Esophagus squamous epithelium (tissue), 5 donors: ENCODE measurements at regions not wholly inside any gene's neighbourhood (a gene's known extent, or its start where the extent isn't known, plus 50 kb on each side); places are given as distances from the start of the nearest gene placed in this dataset.

Experiments used
- DNase-seq: peaks from one replicate; lab custom pipeline; 2025; lab: John Stamatoyannopoulos, UW
- H3K27ac ChIP-seq, 4 donors: fragments of 200-600 bp; sonication (generic); one replicate each; pipeline ENCODE4 v1.5.1; 2016 to 2019; ENCODE audit warnings: mild to moderate bottlenecking in 1 of 4
- H3K27me3 ChIP-seq, 4 donors: fragments of 200-600 bp; sonication (generic); 1 replicate in 3 of 4; 2 replicates in 1 of 4; pipeline versions ENCODE4 v1.5.1 to v1.6.0; 2017 to 2021; ENCODE audit warnings: antibody characterized with exemption in 1 of 4
- H3K36me3 ChIP-seq, 3 donors: fragments of 200-600 bp; sonication (generic); one replicate each; pipeline ENCODE4 v1.5.1; 2016 to 2019
- H3K4me1 ChIP-seq, 3 donors: fragments of 200-600 bp; sonication (generic); one replicate each; pipeline ENCODE4 v1.5.1; 2017 to 2019
- H3K4me3 ChIP-seq, 4 donors: fragments of 200-600 bp; sonication (generic); 1 replicate in 3 of 4; 2 replicates in 1 of 4; pipeline ENCODE4 v1.5.1; 2016 to 2019; ENCODE audit warnings: mild to moderate bottlenecking in 2 of 4, moderate library complexity in 1 of 4
- H3K9me3 ChIP-seq, 3 donors: fragments of 200-600 bp; sonication (generic); one replicate each; pipeline ENCODE4 v1.5.1; 2016 to 2019
- CTCF ChIP-seq, 6 experiments: fragments of 450-650 bp in 4 of 6; fragments of 200-600 bp in 2 of 6; sonication (generic) in 2 of 6; IDR thresholded peaks; one replicate each; pipeline ENCODE4 v1.5.1; 2016 to 2019; ENCODE audit warnings: antibody characterized with exemption in 6 of 6, mild to moderate bottlenecking in 4 of 6, moderate library complexity in 4 of 6
- POLR2A ChIP-seq, 4 donors: fragments of 450-650 bp; IDR thresholded peaks; one replicate each; pipeline ENCODE4 v1.6.1; 2017; ENCODE audit warnings: antibody characterized with exemption in 4 of 4, mild to moderate bottlenecking in 4 of 4, moderate library complexity in 3 of 4
- WGBS, 2 donors: methylation state at CpG; one replicate each; pipeline ENCODE4 v1.1.5; 2018; 5-methylcytosine and 5-hydroxymethylcytosine counted together
- intact Hi-C: fragments of 100-400 bp; cut with DNase I; formaldehyde crosslinking; loops from one replicate; pipeline ENCODE4 v1.15.0; 2022
- donor health status: DM: yes; HTN: yes; CAD: no.

GRCh38 chr7:155360495-155361345 lies 63.0 kb downstream of the INSIG1 start:
- TF ChIP-seq POLR2A (IDR thresholded peaks at IDR 0.05) (no peak), CTCF (IDR thresholded peaks at IDR 0.05) (no peak)
- Histone ChIP-seq H3K9me3 (no peaks in the 10 kb centered on the region), H3K4me3 (no peak overlapping the region), H3K27me3 (peaks cover 0 to 100% (median 0%) of the 10 kb centered on the region in 4 donors), H3K27ac (no peak overlapping the region), H3K36me3 (no peaks in the 10 kb centered on the region), H3K4me1 (no peaks in the 10 kb centered on the region)
- 47 to 60% methylated on average over 14 to 16 of the region's 20 CpGs for WGBS, 2 donors
- no peak for DNase-seq
- intact Hi-C loops: no loop called here

- 37 to 48% methylated on average over 4 to 7 of the region's 12 CpGs for WGBS, 2 donors
- Histone ChIP-seq H3K27me3 (peaks cover 0 to 94% (median 0%) of the 10 kb centered on the region in 4 donors), H3K9me3 (no peaks in the 10 kb centered on the region), H3K4me1 (no peaks in the 10 kb centered on the region), H3K36me3 (no peaks in the 10 kb centered on the region), H3K4me3 (no peak overlapping the region), H3K27ac (no peak overlapping the region)
- intact Hi-C loops: no loop called here
- TF ChIP-seq CTCF (IDR thresholded peaks at IDR 0.05) (no peak), POLR2A (IDR thresholded peaks at IDR 0.05) (no peak)
- no peak for DNase-seq
These were observed 63.6 kb downstream of the INSIG1 start for GRCh38 chr7:155361346-155361680.

GRCh38 chr7:155361947-155362346 lies 64.3 kb downstream of the INSIG1 start:
- no peaks in the 10 kb centered on the region for H3K4me1 ChIP-seq
- no peak overlapping the region for H3K4me3 ChIP-seq
- intact Hi-C loops: no loop called here
- H3K36me3 ChIP-seq: no peaks in the 10 kb centered on the region
- TF ChIP-seq CTCF (IDR thresholded peaks at IDR 0.05) (no peak), POLR2A (IDR thresholded peaks at IDR 0.05) (no peak)
- WGBS, 2 donors: 79 to 80% methylated on average over 1 to 6 of the region's 7 CpGs
- peaks cover 0 to 88% (median 0%) of the 10 kb centered on the region in 4 donors for H3K27me3 ChIP-seq
- no peaks in the 10 kb centered on the region for H3K9me3 ChIP-seq
- DNase-seq: no peak
- H3K27ac ChIP-seq: no peak overlapping the region

- Histone ChIP-seq H3K9me3 (no peaks in the 10 kb centered on the region), H3K4me3 (no peak overlapping the region), H3K27ac (no peak overlapping the region), H3K4me1 (no peaks in the 10 kb centered on the region), H3K36me3 (no peaks in the 10 kb centered on the region), H3K27me3 (peaks cover 0 to 82% (median 0%) of the 10 kb centered on the region in 4 donors)
- TF ChIP-seq POLR2A (IDR thresholded peaks at IDR 0.05) (no peak), CTCF (IDR thresholded peaks at IDR 0.05) (no peak)
- no peak for DNase-seq
- 58 to 87% methylated on average over 3 to 6 of the region's 11 CpGs for WGBS, 2 donors
- intact Hi-C loops: no loop called here
These were observed 64.9 kb downstream of the INSIG1 start for GRCh38 chr7:155362380-155363145.

GRCh38 chr7:155363146-155363539 lies 65.5 kb downstream of the INSIG1 start:
- Histone ChIP-seq H3K36me3 (no peaks in the 10 kb centered on the region), H3K27ac (no peak overlapping the region), H3K4me3 (no peak overlapping the region), H3K27me3 (peaks cover 0 to 76% (median 0%) of the 10 kb centered on the region in 4 donors), H3K4me1 (no peaks in the 10 kb centered on the region), H3K9me3 (no peaks in the 10 kb centered on the region)
- DNase-seq: no peak
- TF ChIP-seq POLR2A (IDR thresholded peaks at IDR 0.05): no peak
- TF ChIP-seq CTCF (IDR thresholded peaks at IDR 0.05): no peak
- 83 to 90% methylated on average over 9 of the region's 9 CpGs for WGBS, 2 donors
- intact Hi-C loops: no loop called here
